IMR-90 (cell line): ENCODE measurements at regions not wholly inside any gene's neighbourhood (a gene's known extent, or its start where the extent isn't known, plus 50 kb on each side); places are given as distances from the start of the nearest gene placed in this dataset.

ENCODE experiments used
- ATAC-seq: fragments of 200-7000 bp; cut with Tn5 transposase; 2 replicates; pipeline ENCODE4 v1.9.1; 2020; ENCODE audit warnings: low read depth, mild to moderate bottlenecking, moderate library complexity
- BruUV-seq: library from RNA; stranded (reverse); fragments of 400-500 nt; replicated peaks from 2 replicates; lab custom pipeline; 2021; lab: Mats Ljungman, UMichigan
- CTCF ChIA-PET: fragments of 300-600 bp; formaldehyde crosslinking; extraction: SDS; loops from one replicate; lab custom pipeline; 2021; ENCODE audit warnings: antibody characterized with exemption; lab: Yijun Ruan, JAX
- POLR2A ChIA-PET: fragments of 300-600 bp; sonication (Branson Sonifier 250); formaldehyde crosslinking; loops from one replicate; lab custom pipeline; 2022; ENCODE audit warnings: antibody characterized with exemption; ENCODE audit not compliant: unreplicated experiment; lab: Charles Lee
- DNase-seq: peaks from one replicate; pipeline ENCODE4 v3.0.0; 2013
- H2AFZ ChIP-seq: replicated peaks from 2 replicates; pipeline ENCODE3; 2013; ENCODE audit warnings: low read length, mild to moderate bottlenecking; ENCODE audit not compliant: poor library complexity
- H2AK5ac ChIP-seq: 2 replicates; pipeline ENCODE4 v1.6.1; 2013; ENCODE audit warnings: low read depth, low read length, inconsistent platforms
- H2AK9ac ChIP-seq: replicated peaks from 2 replicates; pipeline ENCODE3; 2013; ENCODE audit warnings: mild to moderate bottlenecking, low read depth, low read length, moderate library complexity; ENCODE audit not compliant: poor library complexity
- H2BK120ac ChIP-seq: 2 replicates; pipeline ENCODE4 v1.6.1; 2013; ENCODE audit warnings: low read depth, low read length, inconsistent platforms
- H2BK15ac ChIP-seq: 3 replicates; pipeline ENCODE4 v1.6.1; 2013; ENCODE audit warnings: low read depth, low read length, inconsistent platforms
- H2BK20ac ChIP-seq: 2 replicates; pipeline ENCODE4 v1.6.1; 2013; ENCODE audit warnings: low read depth, mild to moderate bottlenecking, inconsistent platforms, low read length, moderate library complexity
- H2BK5ac ChIP-seq: 2 replicates; pipeline ENCODE4 v1.6.1; 2013; ENCODE audit warnings: mild to moderate bottlenecking, low read depth, low read length, inconsistent platforms; ENCODE audit not compliant: poor library complexity, severe bottlenecking
- H3K14ac ChIP-seq: replicated peaks from 2 replicates; pipeline ENCODE4 v1.6.1; 2013; ENCODE audit warnings: low read depth, low read length, inconsistent platforms
- H3K18ac ChIP-seq: 2 replicates; pipeline ENCODE4 v1.6.1; 2013; ENCODE audit warnings: low read depth, low read length, control low read depth
- H3K23ac ChIP-seq: 2 replicates; pipeline ENCODE4 v1.6.1; 2013; ENCODE audit warnings: low read depth, low read length, inconsistent platforms
- H3K27ac ChIP-seq: 2 replicates; pipeline ENCODE4 v1.5.1; 2013; ENCODE audit warnings: mild to moderate bottlenecking, control low read depth, low read length; ENCODE audit not compliant: insufficient read depth
- H3K27me3 ChIP-seq: 2 replicates; pipeline ENCODE4 v1.6.1; 2013; ENCODE audit warnings: low read length; ENCODE audit not compliant: control insufficient read depth, insufficient read depth
- H3K36me3 ChIP-seq: 2 replicates; pipeline ENCODE4 v1.6.1; 2013; ENCODE audit warnings: low read length, mixed read lengths; ENCODE audit not compliant: control insufficient read depth, insufficient read depth
- H3K4ac ChIP-seq: 2 replicates; pipeline ENCODE4 v1.6.1; 2013; ENCODE audit warnings: low read depth, low read length, inconsistent platforms
- H3K4me1 ChIP-seq: 2 replicates; pipeline ENCODE4 v1.6.1; 2013; ENCODE audit warnings: low read length, mixed read lengths; ENCODE audit not compliant: control insufficient read depth, insufficient read depth
- H3K4me2 ChIP-seq: 2 replicates; pipeline ENCODE4 v1.6.1; 2013; ENCODE audit warnings: low read depth, mild to moderate bottlenecking, control low read depth, low read length, moderate library complexity
- H3K4me3 ChIP-seq: 2 replicates; pipeline ENCODE4 v1.5.1; 2013; ENCODE audit warnings: low read depth, mild to moderate bottlenecking, control low read depth, low read length, moderate library complexity; ENCODE audit not compliant: insufficient read depth
- H3K56ac ChIP-seq: 2 replicates; pipeline ENCODE4 v1.6.1; 2013; ENCODE audit warnings: low read length, inconsistent platforms; ENCODE audit not compliant: insufficient read depth; ENCODE audit errors: extremely low read depth
- H3K79me1 ChIP-seq, 2 experiments: 2 replicates each; pipeline ENCODE4 v1.6.1; 2013; ENCODE audit warnings: low read length in 2 of 2, inconsistent platforms in 1 of 2, low read depth in 1 of 2
- H3K9ac ChIP-seq: 2 replicates; pipeline ENCODE4 v1.6.1; 2013; ENCODE audit warnings: low read depth, low read length, control low read depth
- H3K9me1 ChIP-seq: 2 replicates; pipeline ENCODE4 v1.6.1; 2013; ENCODE audit warnings: low read length, inconsistent platforms; ENCODE audit not compliant: insufficient read depth
- H3K9me3 ChIP-seq: 2 replicates; pipeline ENCODE4 v1.6.1; 2013; ENCODE audit warnings: low read length; ENCODE audit not compliant: control insufficient read depth, insufficient read depth
- H4K20me1 ChIP-seq: 2 replicates; pipeline ENCODE4 v1.6.1; 2013; ENCODE audit warnings: low read length, inconsistent platforms; ENCODE audit not compliant: insufficient read depth
- H4K5ac ChIP-seq: 2 replicates; pipeline ENCODE4 v1.6.1; 2013; ENCODE audit warnings: mild to moderate bottlenecking, low read depth, low read length, control low read depth
- H4K8ac ChIP-seq, 2 experiments: 2 replicates each; pipeline ENCODE4 v1.6.1; 2013; ENCODE audit warnings: low read depth in 2 of 2, low read length in 2 of 2, control low read depth in 1 of 2, inconsistent platforms in 1 of 2
- H4K91ac ChIP-seq: 2 replicates; pipeline ENCODE4 v1.6.1; 2013; ENCODE audit warnings: low read depth, low read length, inconsistent platforms; ENCODE audit not compliant: insufficient read depth
- CHD1 ChIP-seq: IDR thresholded peaks from 2 replicates; pipeline ENCODE4 v1.6.1; 2012; ENCODE audit warnings: low read depth, low read length, improper control_type of control experiment
- RAD21 ChIP-seq: IDR thresholded peaks from 2 replicates; pipeline ENCODE4 v1.6.1; 2012; ENCODE audit warnings: low read length, improper control_type of control experiment
- dilution Hi-C: fragments of 300-500 bp; cut with HindIII; formaldehyde crosslinking; loops from one replicate; pipeline ENCODE4 v1.14.3; 2018; ENCODE audit warnings: low sequenced_read_pairs; ENCODE audit not compliant: unreplicated experiment
- in situ Hi-C: fragments of 300-500 bp; cut with MboI; formaldehyde crosslinking; loops from 3 replicates; pipeline ENCODE4 v1.14.3; 2019; ENCODE audit warnings: low sequenced_read_pairs, inconsistent platforms, mixed read lengths
- intact Hi-C: fragments of 100-400 bp; cut with micrococcal nuclease; formaldehyde crosslinking; loops from 2 replicates; pipeline ENCODE4 v1.10.0; 2022

- POLR2A ChIA-PET, result no interaction called here
- intact Hi-C loops (no loop called here), in situ Hi-C loops (no loop called here), dilution Hi-C loops (no loop called here)
- Histone ChIP-seq H2AK5ac (no peak overlapping the region), H2BK15ac (no peak overlapping the region), H3K9ac (no peak overlapping the region), H4K5ac (no peak overlapping the region), H2BK120ac (no peak overlapping the region), H4K91ac (no peak overlapping the region), H4K20me1 (no peaks in the 10 kb centered on the region), H3K23ac (no peak overlapping the region), H3K9me1 (no peaks in the 10 kb centered on the region), H2AFZ (no peak overlapping the region), H3K56ac (no peak overlapping the region), H3K4me3 (no peak overlapping the region), H2BK20ac (no peak overlapping the region), H2BK5ac (no peak overlapping the region), H4K8ac (no peak overlapping the region), H2AK9ac (no peak overlapping the region), H3K4me2 (no peak overlapping the region), H3K18ac (no peak overlapping the region), H3K36me3 (no peaks in the 10 kb centered on the region), H3K14ac (no peak overlapping the region), H3K27ac (no peak overlapping the region), H3K79me1 (no peaks in the 10 kb centered on the region), H3K9me3 (no peaks in the 10 kb centered on the region; the same call in 1 of the 2 replicates), H3K4ac (no peak overlapping the region), H3K27me3 (no peaks in the 10 kb centered on the region), H3K4me1 (no peaks in the 10 kb centered on the region)
- no peak for TF ChIP-seq CHD1
- no peak for TF ChIP-seq RAD21
- ATAC-seq (no peak), DNase-seq (no peak)
- CTCF ChIA-PET, result no interaction called here
- no TSS peak for BruUV-seq
Measured at GRCh38 chr4:57635910-57636309, 525.7 kb upstream of the IGFBP7 start.
